OCI-LY3 (cell line): ENCODE measurements at regions not wholly inside any gene's neighbourhood (a gene's known extent, or its start where the extent isn't known, plus 50 kb on each side); places are given as distances from the start of the nearest gene placed in this dataset.
"Not testable (repeated sequence)": the region's sequence is repeated elsewhere in the genome, so short reads cannot be mapped to it uniquely, and the experiment has no call there.

Source experiments
- CTCF ChIP-seq: fragments of 200-600, 300-600 bp; sonication (generic); IDR thresholded peaks from 2 replicates; pipeline ENCODE4 v1.5.1; 2014; ENCODE audit warnings: antibody characterized with exemption, low read length, low read depth
- EZH2phosphoT487 ChIP-seq: fragments of 200-600 bp; shearing (Covaris generic); IDR thresholded peaks from 2 replicates; pipeline ENCODE4 v1.6.1; 2018; ENCODE audit warnings: antibody characterized with exemption, mixed run types, low read depth

GRCh38 chrX:40525901-40526300 is 54.9 kb upstream of the ATP6AP2 start:
- not testable (repeated sequence) for TF ChIP-seq CTCF, EZH2phosphoT487
